HG03108 (cell line): ENCODE measurements at regions not wholly inside any gene's neighbourhood (a gene's known extent, or its start where the extent isn't known, plus 50 kb on each side); places are given as distances from the start of the nearest gene placed in this dataset.
"Not testable (repeated sequence)": the region's sequence is repeated elsewhere in the genome, so short reads cannot be mapped to it uniquely, and the experiment has no call there.

Source experiments
- ATAC-seq: cut with Tn5 transposase; IDR thresholded peaks from one replicate; pipeline ENCODE4 v1.9.1; 2021; ENCODE audit warnings: moderate library complexity; ENCODE audit not compliant: unreplicated experiment

DNA sequence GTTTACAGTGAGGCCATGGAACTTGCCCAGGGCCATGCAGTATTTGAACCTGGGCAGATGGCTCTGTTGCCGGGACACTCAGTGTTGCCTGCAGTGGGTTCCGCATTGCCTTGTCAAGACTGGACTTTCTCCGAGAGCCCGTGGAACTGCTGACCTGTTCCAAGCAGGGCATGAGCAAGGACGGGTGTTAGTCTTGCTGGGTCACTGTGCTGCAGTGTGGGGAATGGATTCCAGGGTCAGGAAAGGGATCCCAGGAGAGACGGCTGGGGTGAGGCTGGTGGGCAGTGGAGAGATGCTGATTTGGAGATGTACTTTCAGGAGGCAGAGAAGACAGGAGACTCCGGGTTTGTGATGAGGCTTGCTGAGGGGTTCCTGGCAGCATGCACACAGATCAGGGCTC is 348.7 kb upstream of the HS6ST1 start:
- ATAC-seq, result no peak

DNA sequence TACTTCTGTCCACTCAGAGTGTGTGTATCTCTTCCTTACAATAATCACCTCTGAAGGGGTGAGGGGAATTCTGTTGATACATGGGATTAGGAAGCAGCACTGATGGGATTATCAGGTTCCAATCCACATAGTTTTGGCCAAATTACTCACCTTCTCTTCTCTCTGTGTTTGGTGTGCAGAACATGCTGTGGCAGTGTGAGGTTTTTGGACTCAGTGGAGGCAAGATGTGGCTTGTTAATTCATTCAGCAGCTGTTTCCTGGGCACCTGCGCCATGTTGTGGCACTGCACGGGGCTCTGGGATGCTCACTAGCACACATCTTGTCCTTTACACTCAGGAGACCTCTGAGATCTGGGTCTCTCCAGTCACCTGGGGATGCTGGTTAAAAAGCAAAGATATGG is 350.3 kb upstream of the HS6ST1 start:
- ATAC-seq, result no peak

DNA sequence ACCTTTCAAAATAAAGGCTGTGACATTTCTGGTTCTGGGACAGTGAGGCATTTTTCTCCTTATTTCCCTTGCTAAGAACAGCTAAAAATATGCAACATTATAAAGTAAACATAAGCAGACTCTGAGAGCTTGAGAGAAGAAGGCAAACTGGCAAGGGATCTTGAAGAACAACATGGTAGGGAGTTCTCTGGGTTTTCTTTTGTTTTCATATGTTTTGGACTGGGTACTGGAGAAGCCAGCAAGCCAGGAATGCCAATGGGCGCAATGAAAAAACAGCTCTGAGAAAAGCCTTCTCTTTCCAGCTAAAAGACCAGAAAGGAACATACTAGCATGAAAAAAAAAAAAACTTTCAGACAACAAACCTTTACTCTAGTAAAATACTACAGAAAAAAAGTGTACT is 351.4 kb upstream of the HS6ST1 start:
- no peak for ATAC-seq

DNA sequence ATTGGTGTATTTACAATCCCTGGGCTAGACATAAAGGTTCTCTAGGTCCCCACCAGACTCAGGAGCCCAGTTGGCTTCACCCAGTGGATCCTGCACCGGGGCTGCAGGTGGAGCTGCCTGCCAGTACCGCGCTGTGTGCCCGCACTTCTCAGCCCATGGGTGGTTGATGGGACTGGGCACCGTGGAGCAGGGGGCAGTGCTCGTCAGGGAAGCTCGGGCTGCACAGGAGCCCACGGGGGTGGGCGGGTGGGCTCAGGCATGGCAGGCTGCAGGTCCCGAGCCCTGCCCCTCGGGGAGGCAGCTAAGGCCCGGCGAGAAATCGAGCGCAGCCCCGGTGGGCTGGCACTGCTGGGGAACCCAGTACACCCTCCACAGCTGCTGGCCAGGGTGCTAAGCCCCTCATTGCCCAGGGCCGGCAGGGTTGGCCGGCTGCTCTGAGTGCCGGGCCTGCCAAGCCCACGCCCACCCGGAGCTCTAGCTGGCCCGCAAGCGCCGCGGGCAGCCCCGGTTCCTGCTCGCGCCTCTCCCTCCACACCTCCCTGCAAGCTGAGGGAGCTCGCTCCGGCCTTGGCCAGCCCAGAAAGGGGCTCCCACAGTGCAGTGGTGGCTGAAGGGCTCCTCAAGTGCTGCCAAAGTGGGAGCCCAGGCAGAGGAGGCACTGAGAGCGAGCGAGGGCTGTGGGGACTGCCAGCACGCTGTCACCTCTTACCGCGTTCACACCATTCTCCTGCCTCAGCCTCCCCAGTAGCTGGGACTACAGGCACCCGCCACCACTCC is 353.5 kb upstream of the HS6ST1 start:
- ATAC-seq, result not testable (repeated sequence)

DNA sequence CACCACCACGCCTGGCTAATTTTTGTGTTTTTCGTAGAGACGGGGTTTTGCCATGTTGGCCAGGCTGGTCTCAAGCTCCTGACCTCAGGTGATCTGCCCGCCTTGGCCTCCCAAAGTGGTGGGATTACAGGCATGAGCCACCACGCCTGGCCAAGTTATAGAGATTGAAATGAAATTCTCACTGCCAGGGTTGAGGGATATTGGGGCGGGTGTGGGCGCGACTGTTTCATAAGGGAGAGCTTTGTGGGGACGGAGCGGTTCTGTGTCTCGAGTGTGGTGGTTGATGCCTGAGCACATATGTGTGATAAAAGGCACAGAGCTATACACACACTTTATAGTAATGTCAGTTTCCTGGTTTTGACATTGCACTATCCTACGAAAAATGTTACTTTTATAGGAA is 361.0 kb upstream of the HS6ST1 start:
- not testable (repeated sequence) for ATAC-seq

DNA sequence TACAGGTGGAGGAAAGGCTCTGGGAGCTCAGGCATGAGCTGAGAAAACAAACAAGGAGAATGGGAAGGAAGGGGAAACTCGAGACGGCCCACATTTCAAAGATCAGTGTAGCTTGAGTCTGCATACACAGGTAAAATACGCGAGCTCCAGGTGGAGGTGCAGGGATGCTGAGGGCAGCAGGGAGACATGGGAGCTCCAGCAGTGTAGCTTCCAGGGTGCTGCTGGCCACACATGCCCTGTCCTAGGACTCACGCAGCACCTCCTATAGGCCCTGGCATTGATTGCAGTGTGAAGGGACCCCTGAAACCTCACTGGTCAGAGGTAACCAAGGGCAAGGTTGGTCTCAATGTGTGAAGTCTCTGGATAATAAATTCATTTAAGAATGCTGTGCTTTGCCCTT is 362.8 kb upstream of the HS6ST1 start:
- ATAC-seq, result no peak

DNA sequence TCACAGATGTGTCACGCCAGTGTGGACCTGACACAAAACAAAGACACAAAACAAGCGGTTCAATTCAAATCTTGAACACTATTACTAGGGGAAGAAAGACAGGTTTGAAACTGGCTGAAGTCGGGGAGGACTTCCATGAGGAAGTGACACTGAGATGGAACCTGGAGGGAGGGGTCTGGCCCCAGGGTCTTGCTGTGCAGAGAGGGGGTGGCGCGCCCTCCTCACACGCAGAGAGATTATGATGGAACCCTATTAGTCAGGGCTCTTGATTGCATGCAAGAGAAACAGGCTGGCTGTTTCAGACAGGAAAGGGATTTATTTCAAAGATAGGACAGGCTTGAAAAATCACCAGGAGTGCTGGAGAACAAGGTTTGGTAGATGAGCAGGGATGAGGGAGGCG is 363.6 kb upstream of the HS6ST1 start:
- no peak for ATAC-seq

DNA sequence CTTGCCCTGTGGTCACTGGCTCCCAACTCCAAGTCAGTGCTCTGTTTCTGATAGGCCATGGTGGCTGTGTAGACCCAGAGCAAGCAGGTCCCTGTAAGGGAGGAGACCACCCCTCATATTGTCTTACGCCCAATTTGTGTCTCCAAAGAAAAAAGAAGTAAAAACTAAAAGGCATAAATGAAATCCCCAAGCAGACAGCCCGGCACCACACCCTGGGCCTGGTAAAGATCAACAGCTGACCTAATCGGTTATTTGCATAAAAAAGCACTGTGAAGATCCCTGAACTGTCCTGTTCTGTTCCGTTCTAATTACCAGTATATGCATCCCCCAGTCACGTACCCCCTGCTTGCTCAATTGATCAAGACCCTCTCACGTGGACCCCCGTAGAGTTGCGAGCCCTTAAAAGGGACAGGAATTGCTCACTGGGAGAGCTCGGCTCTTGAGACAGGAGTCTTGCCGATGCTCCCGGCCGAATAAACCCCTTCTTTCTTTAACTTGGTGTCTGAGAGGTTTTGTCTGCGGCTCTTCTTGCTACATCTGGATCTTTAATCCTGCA is 364.1 kb upstream of the HS6ST1 start:
- no peak for ATAC-seq

DNA sequence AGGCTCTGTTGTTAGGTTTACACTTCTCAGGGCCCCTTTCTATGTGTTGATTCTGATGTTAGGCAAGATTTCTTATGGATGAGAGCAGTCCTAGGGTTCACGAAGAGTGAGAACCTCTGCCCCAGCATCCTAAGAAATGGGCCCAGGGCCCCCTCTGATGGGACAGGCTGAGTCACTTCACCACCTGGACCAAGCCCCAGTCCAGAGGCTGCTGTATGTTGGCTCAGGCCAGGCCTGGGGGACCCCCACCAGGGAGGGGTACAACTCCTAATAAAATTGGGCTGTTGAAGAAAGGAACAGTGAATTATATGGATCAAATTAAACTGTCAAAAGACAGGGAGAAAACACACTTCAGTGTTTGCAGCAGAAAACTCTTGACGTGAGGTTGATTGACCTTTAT is 365.9 kb upstream of the HS6ST1 start:
- ATAC-seq, result no peak

DNA sequence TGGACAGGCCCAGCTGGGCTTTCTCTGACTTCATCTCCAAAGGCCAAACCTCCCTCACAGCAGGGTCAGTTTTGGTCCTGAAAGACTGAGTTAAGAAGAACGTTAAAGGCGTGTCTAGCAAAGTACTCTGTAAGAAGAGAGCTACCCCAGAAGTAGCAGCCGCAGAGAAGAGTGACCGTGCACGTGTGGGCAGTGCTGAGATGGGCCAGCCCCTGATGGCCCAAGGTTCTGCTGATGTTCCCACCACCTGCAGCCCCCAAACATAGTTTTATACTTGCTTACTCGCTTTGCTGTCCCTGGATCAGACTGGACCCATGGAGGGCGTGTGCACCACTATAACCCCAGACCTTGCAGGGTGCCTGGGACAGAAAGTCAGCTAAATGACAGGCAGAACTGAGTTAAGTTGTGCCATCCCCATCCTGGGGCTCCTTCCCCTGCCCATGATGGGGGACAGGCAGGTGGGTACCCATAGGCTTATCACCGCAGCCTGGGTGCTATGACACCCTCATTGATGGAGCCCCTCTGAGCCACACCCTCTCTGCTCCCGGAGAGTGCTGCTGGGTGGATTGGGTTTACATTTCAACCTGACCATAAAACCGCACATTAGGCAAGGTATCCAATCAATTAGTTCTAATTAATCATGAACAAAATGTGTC is 367.3 kb upstream of the HS6ST1 start:
- ATAC-seq, result peak; percentile 33

DNA sequence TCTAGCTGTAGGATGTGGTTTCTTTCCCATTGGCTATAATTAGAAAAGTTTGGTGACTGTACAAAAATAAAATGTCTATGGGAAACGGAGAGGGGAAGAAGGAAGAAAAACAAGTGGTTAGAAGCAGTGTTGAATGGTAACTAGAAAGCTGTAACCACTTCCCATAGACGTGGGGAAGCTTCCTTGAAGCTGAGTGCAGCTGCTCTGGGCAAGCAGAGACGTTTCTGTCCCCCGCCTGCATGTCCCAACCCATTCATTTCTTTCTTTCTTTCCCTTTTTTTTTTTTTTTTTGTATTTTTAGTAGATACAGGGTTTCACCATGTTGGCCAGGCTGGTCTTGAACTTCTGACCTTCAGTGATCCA is 367.8 kb upstream of the HS6ST1 start:
- peak; percentile 86 for ATAC-seq

DNA sequence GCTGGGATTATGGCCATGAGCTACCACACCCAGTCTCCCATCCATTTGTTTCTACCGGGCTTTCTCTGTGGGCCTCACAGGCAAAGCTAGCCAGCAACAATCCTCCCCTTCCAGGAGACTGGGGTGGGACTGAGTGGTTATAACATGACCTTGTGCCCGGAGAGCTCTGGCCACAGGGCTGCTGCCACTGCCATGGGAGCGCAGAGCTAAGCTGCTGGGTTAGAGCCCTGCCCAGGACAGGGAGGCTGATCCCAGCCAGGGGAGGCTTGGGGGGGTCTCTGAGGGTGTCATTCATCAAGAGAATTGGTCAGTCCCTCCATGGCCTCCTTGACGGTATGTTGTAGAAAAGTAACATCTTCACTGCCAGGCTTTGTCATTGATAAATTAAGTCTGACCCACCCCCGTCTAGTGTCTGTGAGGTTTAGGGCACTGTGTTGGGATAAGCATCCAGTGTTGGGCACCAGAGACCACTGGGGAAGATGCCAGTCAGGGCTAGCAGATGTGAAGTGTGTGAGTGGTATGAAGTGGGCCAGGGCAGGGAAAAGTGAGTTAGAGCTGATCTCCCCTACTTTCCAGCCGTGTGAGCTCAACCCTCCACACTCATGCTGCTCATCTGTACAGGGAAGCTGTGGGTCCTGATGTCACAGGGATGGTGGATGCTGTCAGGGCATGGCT is 368.4 kb upstream of the HS6ST1 start:
- no peak for ATAC-seq

DNA sequence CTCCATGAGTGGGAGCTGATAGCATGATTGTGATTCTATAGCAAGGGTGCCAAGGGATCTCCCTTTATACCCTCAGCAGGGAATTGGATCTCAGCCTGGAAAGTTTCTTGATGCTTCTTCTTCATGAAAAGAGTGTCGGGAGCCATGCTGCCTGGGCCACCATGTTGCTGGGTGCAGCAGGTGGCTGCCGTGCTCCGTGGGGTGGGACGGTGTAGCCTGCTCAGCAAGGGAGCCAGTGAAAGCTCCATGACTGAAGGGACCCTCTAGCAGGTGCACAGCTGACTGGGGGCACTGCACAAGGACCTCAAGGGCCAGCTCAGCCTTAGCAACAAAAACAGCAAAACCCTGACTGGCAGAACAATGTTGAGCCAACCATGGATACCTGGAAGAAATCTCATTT is 368.9 kb upstream of the HS6ST1 start:
- ATAC-seq, result no peak

DNA sequence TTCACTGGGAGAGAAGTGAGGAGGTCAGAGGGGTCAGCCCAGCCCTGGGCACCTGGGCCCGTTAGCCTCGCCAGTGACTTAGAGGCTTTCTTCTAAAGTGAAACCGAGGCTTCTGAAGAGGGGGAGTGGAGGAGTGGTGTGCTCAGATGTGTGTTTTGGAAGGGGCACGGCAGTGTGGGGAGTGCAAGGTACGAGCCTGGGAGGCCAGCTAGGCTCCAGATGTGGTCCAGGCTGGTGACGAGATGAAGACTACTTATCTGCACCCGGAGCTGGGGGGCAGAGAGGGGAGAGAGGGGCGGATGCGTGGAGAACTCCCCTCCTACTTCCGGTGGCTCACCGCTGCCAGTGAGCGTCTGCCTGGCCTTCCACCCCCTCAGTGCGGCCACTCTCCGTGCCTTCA is 371.3 kb upstream of the HS6ST1 start:
- no peak for ATAC-seq

DNA sequence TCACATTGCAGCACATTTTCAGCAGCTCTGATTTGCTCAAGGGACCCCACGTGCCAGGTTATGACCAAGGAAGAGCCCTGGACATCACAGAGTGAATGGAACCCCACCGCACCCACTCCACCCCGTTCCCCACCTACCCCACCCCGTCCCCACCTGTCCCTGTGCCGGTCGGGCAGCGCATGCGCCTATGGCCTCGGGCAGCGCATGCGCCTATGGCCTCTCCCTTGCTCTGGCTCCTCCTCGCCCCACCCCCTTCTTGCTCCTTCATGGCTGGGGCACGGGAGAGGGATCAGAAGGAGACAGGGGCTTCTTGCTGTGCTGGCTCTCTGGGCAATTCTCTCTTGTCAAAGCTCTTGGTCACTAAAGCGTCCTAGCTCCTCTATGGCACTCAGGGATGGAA is 371.8 kb upstream of the HS6ST1 start:
- no peak for ATAC-seq

DNA sequence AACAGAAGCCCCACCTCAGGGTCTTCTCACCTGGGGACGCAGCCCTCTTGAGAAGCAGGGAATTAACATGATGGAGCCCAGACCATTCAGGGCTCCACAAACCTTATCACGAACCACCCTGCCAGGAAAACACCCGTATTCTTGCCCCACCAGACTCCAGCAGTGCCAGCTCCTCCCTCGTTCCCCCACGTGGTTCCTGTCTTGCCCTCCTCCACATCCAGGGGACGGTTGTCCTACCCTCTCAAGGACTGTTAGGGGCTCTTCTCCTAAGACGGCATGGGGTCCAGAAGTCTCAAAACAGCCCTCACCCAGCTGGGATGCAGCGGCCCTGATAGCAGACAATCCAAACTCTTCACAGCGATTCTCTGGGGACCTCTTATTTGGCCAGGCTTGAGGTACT is 372.2 kb upstream of the HS6ST1 start:
- ATAC-seq, result no peak

DNA sequence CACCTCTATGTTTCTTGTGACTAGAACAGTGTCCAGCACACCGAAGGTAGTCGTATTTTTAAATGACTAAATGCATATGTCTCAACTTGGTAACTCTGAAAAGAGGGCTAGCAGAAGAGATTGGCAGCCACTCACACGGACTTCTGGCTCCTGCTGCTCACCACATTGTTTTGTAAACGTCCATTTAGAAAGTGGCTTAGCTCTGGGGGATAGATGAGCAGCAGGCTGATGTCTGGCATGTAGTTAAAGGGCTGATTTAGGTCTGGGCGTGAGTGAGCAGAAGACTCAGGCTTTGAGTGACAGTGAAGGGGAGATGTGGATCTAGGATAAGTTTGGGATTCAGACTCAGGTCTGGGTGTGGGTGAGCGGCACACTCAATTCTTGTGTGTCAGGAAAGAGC is 372.9 kb upstream of the HS6ST1 start:
- no peak for ATAC-seq

DNA sequence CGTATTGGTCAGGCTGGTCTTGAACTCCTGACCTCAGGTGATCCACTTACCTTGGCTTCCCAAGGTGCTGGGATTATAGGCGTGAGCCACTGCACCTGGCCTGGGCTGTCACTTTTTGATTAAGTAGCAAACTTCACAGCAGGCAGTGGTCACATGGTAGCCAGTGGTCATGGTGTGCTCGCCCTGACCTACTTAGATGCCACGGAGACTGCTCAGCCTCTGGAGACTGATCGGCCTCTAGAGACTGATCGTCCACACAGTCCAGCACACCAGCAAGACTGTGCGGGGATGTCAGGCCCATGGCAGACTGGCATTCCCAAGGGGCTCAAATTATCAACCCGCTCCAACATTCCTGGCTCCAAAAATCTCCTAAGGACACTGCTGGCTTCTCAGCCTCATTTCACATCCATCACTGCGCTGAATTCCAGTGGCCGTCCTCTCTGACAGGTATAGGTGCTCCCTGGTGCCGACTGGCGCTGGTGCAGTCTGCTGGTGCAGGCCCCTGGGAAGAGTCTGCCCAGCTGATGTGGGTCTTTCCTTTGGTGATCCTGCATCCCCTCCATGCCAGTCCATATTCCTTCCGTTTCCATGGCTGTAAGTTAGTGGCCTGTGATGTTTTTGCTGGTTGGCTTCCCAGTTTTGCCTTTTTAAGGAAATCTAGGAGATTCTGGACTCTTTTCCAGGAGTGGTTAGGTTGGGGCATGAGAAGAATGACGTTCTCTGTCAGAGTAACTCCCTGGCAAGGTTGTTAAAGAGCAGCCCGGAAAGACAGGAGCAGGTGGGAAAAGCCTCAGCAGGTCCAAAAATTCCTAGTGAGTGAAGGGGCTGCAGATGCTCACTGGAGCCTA is 374.5 kb upstream of the HS6ST1 start:
- ATAC-seq, result no peak

DNA sequence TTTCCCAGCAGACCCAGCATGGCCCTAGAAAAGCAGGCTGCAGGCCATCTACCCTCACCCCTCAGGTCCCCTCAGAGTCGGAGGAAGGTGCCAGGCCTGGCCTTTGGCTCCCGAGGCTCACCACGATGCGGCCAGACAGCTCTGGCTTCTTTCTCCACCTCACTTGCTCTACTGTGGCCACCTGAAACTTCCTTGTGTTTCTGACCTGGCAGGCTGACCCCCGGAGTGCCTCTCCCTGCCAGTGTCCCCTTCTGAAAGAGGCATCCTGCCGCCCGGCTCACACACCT is 375.0 kb upstream of the HS6ST1 start:
- no peak for ATAC-seq

DNA sequence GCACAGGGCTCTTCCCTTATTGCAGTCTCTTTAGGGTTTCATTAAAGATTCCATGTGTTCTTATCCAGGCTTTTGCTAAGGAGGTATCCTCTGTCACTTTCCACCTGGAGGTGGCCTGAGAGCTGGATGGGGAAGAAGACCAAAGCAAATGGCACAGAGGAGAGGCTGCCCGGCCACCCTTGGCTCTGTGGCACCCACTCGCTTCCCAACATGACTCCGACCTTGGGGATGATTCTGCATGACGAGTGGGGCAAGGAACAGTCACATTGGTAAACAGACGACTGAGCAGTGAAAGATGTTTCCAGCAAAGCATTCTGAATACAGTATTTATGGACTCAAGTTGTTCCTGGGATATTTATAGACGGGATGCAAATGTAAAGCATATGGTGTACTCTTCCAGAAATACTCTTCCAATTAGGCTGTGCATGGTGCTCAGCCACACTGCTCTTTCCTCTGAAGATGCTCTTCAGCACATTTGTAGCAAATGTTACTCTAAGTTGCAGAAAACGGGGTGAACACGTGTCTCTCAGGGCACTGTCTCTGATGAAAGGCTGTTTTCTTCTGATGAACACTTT is 377.1 kb upstream of the HS6ST1 start:
- no peak for ATAC-seq

DNA sequence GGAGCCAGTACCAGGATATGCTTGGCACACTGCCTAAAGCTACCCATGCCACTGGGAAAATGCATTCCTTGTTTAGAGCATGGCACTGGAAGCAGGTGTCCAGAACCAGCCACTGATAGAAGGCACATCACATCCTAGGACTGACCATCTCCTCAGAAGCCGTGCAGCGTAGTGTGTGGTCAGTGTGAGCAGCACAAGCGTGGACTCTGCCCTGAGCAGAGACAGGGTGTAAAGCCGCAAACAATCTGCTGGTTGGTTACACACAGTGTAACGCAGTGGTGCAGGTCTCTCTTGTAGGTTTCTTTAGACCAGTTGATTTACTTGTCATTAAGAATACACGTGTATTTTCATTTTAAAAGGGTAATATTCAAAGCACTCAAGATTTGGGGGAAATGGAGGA is 377.8 kb upstream of the HS6ST1 start:
- ATAC-seq, result no peak
